ENCODE measurements at regions not wholly inside any gene's neighbourhood (a gene's known extent, or its start where the extent isn't known, plus 50 kb on each side); places are given as distances from the start of the nearest gene placed in this dataset.
"Not testable (repeated sequence)": the region's sequence is repeated elsewhere in the genome, so short reads cannot be mapped to it uniquely, and the experiment has no call there.

GRCh38 chr12:14215949-14216348 is 149.5 kb upstream of the ATF7IP start:
- DNase-seq, result not testable (repeated sequence)

DNA sequence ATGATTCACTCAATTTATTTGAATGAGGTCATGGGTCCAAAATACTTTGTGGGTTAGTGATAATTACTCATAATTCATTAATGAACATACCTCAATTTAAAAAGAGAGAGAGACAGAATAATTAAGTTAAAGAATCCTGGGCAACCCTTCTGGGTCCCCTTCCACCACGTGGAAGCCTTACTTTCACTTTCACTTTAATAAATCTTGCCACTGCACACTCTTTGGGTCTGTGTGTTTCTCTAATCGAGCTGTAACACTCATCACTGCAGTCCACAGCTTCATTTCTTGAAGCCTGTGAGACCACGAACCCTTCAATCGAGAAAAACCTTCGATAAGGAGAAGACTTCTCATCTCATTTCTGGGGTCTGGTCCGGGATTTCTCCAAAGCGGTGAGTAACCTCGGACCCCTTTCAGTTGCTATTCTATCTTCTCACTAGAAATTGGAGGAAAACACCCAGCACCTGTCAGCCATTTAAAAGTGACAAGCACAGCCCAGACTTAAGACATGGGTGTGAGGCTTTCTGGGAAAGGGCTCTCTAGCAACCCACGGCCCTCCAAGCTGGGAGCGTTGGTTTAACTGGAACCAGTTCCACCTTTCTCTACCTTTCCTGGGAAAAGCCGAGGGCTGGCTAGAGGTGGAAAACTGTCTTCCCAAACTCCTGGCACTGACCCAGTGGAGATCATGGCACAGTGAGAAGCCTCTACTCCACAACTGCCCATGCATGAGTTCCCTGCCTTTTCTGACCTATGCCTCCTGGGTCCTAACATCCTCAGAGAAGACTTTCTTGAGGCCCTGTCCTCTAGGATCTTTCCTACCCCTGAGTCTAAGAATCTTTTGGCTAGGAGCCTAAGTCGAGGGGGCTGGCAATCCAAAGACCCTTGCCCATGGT is 148.8 kb upstream of the ATF7IP start:
- DNase-seq, result no peak

DNA sequence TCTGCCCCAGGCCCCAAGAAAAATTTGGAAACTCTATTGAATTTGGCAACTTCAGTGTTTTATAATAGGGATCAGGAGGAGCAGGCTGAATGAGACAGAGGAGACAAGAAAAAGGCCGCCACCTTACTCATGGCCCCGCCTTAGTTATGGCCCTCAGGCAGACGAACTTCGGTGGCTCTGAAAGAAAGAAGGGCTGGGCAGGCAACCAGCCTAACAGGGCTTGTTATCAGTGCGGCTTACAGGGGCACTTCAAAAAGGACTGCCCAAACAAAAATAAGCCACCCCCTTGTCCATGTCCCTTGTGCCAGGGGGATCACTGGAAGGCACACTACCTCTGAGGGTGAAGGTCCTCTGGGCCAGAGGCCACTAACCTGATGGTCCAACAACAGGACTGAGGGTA is 146.3 kb upstream of the ATF7IP start:
- DNase-seq, result no peak

DNA sequence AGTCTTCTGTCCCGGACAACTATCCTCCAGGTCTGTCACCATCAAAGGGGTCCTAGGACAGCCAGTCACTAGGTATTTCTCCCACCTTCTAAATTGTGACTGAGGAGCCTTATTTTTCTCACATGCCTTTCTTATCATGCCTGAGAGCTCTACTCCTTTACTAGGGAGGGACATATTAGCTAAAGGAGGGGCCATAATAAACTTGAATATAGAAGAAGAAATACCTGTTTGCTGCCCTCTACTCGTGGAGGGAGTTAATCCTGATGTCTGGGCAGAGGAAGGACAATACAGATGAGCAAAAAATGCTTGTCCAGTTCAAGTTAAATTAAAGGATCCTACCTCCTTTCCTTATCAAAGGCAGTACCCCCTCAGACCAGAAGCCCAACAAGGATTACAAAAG is 145.8 kb upstream of the ATF7IP start:
- DNase-seq, result not testable (repeated sequence)

DNA sequence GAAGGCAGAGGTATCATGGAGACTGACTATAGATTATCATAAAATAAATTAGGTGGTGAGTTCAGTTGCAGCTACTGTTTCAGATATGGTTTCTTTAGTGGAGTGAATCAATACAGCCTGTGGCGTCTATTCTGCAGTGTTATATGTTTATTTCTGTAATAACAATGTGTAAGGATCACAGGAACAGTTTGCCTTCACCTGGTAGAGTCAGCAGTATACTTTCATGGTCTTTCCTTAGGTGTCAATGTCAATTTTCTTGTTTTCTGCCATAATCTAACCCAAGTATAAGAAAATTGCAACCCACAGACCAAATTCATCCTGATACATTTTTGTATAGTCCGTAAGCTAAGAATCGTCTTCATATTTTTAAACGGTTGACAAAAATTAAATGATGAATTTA is 140.4 kb upstream of the ATF7IP start:
- DNase-seq, result no peak

- DNase-seq, result not testable (repeated sequence)
These were observed 130.3 kb upstream of the ATF7IP start for GRCh38 chr12:14235176-14235575.

GRCh38 chr12:14236641-14237040 is 128.8 kb upstream of the ATF7IP start:
- DNase-seq, result not testable (repeated sequence)

GRCh38 chr12:14238221-14238792 is 127.2 kb upstream of the ATF7IP start:
- no peak for DNase-seq

- DNase-seq, result no peak
These were observed 126.0 kb upstream of the ATF7IP start for GRCh38 chr12:14239350-14239934.

GRCh38 chr12:14239935-14240872 is 125.3 kb upstream of the ATF7IP start:
- DNase-seq, result no peak

DNA sequence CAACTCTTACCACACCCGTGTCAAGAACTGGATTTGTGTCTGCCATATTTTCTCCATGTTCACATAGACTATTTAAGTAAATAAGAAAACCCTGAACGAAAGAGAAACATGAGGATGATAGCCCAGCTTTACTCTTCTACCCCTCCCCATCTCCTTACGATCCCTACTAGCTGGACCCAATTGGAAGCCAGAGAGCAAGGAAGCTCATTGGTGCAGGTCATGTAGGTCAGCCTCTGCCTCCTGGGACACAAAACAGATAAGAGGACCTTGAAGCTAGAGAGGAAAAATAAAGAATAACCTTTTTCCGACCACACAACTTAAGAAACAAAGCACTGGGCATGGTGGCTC is 124.6 kb upstream of the ATF7IP start:
- no peak for DNase-seq

DNA sequence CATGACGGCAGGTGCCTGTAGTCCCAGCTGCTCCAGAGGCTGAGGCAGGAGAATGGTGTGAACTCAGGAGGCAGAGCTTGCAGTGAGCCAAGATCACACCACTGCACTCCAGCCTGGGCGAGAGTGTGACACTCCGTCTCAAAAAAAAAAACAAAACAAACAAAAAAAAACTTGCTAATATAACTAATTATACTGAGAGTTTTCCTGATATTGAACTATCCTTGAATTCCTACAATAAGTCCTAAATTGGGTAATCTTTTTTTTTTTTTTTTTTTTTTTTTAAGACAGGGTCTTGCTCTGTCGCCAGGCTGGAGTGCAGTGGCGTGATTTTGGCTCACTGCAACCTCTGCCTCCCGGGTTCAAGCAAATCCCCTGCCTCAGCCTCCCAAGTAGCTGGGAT is 122.7 kb upstream of the ATF7IP start:
- DNase-seq, result not testable (repeated sequence)

- DNase-seq, result no peak
These were observed 121.5 kb upstream of the ATF7IP start for GRCh38 chr12:14243941-14244340.

DNA sequence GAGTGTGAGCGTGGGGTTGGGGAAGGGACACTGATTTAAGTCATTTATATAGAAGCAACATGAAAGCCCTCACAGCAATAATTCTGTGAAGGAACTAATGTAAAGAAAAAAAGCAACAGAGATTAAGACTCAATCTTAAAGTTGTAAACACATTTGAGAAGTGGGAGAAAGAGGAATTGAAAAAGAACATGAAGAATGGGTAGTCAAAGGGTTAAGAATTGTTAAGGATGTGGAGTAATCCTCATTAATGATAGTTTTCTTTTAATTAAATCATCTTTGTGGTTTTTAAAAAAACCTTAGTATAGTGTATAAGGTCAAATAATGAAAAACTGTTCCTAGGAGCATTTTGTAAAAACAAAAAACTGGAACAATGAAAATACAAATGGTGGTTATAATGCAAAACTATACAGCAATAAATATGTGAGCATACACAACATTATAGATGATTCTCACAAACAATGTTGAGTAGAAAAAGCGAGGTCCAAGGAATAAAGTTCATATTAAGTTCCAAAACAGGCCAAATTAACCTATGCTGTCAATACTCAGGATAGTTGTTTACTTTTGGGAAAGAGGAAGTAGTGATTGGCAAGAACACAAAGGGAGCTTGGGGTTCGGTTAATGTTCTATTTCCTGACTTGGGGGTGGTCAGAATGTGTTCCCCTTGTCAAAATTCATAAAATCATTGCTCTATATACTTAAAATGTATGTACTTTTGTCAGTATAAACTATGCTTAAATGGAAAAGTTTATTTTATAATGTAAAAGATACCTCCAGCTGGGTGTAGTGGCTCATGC is 120.4 kb upstream of the ATF7IP start:
- DNase-seq, result no peak

GRCh38 chr12:14247166-14247565 is 118.3 kb upstream of the ATF7IP start:
- no peak for DNase-seq

- no peak for DNase-seq
These were observed 116.1 kb upstream of the ATF7IP start for GRCh38 chr12:14249368-14249767.

DNA sequence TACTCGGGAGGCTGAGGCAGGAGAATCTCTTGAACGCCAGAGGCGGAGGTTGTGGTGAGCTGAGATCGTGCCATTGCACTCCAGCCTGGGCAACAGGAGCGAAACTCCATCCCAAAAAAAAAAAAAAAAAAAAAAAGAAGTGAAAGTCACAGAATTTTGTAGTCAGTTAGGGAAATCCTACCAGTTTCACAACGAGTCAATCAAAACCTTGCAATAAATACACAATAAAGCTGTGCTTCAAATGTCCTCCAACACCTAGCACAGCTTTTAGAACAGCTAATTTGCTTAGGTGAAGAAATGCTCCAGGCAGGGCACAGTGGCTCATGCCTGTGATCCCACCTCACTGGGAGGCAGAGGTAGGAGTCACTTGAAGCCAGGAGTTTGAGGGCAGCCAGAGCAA is 112.8 kb upstream of the ATF7IP start:
- DNase-seq, result no peak

GRCh38 chr12:14253496-14253895 is 112.0 kb upstream of the ATF7IP start:
- no peak for DNase-seq

- no peak for DNase-seq
These were observed 110.7 kb upstream of the ATF7IP start for GRCh38 chr12:14254781-14255180.

GRCh38 chr12:14256121-14256520 is 109.4 kb upstream of the ATF7IP start:
- DNase-seq, result peak in 2 of 4 experiments; percentile 4 to 39

- peak; percentile 36 to 64 (median 53) for DNase-seq
These were observed 108.8 kb upstream of the ATF7IP start for GRCh38 chr12:14256555-14257169.

GRCh38 chr12:14257303-14257733 is 108.2 kb upstream of the ATF7IP start:
- DNase-seq, result no peak

All from activated CD4-positive, CD25-positive, alpha-beta regulatory T cell (primary cell).